GM12865 (cell line): ENCODE measurements at regions not wholly inside any gene's neighbourhood (a gene's known extent, or its start where the extent isn't known, plus 50 kb on each side); places are given as distances from the start of the nearest gene placed in this dataset.

Source experiments
- DNase-seq: peaks from one replicate; pipeline ENCODE4 v3.0.0; 2010; ENCODE audit warnings: low read depth
- H3K4me3 ChIP-seq: 2 replicates; pipeline ENCODE4 v1.5.1; 2011; ENCODE audit warnings: mild to moderate bottlenecking, low read depth, low read length, control low read depth
- CTCF ChIP-seq: IDR thresholded peaks from 2 replicates; pipeline ENCODE4 v1.5.1; 2011; ENCODE audit warnings: low read length, control low read depth, low read depth, inconsistent platforms; ENCODE audit not compliant: insufficient read depth; ENCODE audit errors: missing control alignments

- DNase-seq, result no peak
- no peak overlapping the region for H3K4me3 ChIP-seq
- no peak for TF ChIP-seq CTCF
These were observed 868.9 kb upstream of the SLC10A2 start for GRCh38 chr13:103935117-103935516.

GRCh38 chr13:103931885-103932284 lies 865.7 kb upstream of the SLC10A2 start:
- no peak for TF ChIP-seq CTCF
- DNase-seq, result no peak
- H3K4me3 ChIP-seq, result no peak overlapping the region

GRCh38 chr13:103931331-103931845 lies 865.2 kb upstream of the SLC10A2 start:
- no peak for DNase-seq
- TF ChIP-seq CTCF, result no peak
- H3K4me3 ChIP-seq, result no peak overlapping the region

- no peak overlapping the region for H3K4me3 ChIP-seq
- no peak for DNase-seq
- no peak for TF ChIP-seq CTCF
These were observed 859.9 kb upstream of the SLC10A2 start for GRCh38 chr13:103926118-103926517.

- TF ChIP-seq CTCF, result no peak
- no peak for DNase-seq
- no peak overlapping the region for H3K4me3 ChIP-seq
These were observed 842.7 kb upstream of the SLC10A2 start for GRCh38 chr13:103908911-103909310.

GRCh38 chr13:103908274-103908673 lies 842.1 kb upstream of the SLC10A2 start:
- H3K4me3 ChIP-seq, result no peak overlapping the region
- DNase-seq, result no peak
- no peak for TF ChIP-seq CTCF

GRCh38 chr13:103903790-103904189 lies 837.6 kb upstream of the SLC10A2 start:
- no peak for TF ChIP-seq CTCF
- DNase-seq, result no peak

More at GRCh38 chr13:103903790-103904189, 837.6 kb upstream of the SLC10A2 start:
- no peak overlapping the region for H3K4me3 ChIP-seq
